Fibroblast of mammary gland (primary cell): ENCODE measurements at regions not wholly inside any gene's neighbourhood (a gene's known extent, or its start where the extent isn't known, plus 50 kb on each side); places are given as distances from the start of the nearest gene placed in this dataset.

Experiments
- DNase-seq: peaks from one replicate; pipeline ENCODE4 v3.0.0-alpha.2; 2010; ENCODE audit warnings: low read depth
- H3K4me3 ChIP-seq: 2 replicates; pipeline ENCODE4 v1.5.1; 2011; ENCODE audit warnings: low read depth, mild to moderate bottlenecking, low read length, moderate library complexity; ENCODE audit not compliant: control insufficient read depth
- TF ChIP-seq, protein P1 (sequence below): conservative IDR thresholded peaks from 2 replicates; pipeline ENCODE4 v1.5.1; 2011; ENCODE audit warnings: low read depth, low read length, inconsistent platforms; ENCODE audit not compliant: control insufficient read depth, insufficient read depth

GRCh38 chr3:124425972-124426371, 304.3 kb upstream of the UMPS start:
- DNase-seq = no peak
- no peak overlapping the region for H3K4me3 ChIP-seq
- TF ChIP-seq, protein P1, sequence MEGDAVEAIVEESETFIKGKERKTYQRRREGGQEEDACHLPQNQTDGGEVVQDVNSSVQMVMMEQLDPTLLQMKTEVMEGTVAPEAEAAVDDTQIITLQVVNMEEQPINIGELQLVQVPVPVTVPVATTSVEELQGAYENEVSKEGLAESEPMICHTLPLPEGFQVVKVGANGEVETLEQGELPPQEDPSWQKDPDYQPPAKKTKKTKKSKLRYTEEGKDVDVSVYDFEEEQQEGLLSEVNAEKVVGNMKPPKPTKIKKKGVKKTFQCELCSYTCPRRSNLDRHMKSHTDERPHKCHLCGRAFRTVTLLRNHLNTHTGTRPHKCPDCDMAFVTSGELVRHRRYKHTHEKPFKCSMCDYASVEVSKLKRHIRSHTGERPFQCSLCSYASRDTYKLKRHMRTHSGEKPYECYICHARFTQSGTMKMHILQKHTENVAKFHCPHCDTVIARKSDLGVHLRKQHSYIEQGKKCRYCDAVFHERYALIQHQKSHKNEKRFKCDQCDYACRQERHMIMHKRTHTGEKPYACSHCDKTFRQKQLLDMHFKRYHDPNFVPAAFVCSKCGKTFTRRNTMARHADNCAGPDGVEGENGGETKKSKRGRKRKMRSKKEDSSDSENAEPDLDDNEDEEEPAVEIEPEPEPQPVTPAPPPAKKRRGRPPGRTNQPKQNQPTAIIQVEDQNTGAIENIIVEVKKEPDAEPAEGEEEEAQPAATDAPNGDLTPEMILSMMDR = no peak

- DNase-seq = no peak
- TF ChIP-seq, protein P1 = no peak
- no peak overlapping the region for H3K4me3 ChIP-seq
These were observed 301.7 kb upstream of the UMPS start for GRCh38 chr3:124428372-124429128.

DNA sequence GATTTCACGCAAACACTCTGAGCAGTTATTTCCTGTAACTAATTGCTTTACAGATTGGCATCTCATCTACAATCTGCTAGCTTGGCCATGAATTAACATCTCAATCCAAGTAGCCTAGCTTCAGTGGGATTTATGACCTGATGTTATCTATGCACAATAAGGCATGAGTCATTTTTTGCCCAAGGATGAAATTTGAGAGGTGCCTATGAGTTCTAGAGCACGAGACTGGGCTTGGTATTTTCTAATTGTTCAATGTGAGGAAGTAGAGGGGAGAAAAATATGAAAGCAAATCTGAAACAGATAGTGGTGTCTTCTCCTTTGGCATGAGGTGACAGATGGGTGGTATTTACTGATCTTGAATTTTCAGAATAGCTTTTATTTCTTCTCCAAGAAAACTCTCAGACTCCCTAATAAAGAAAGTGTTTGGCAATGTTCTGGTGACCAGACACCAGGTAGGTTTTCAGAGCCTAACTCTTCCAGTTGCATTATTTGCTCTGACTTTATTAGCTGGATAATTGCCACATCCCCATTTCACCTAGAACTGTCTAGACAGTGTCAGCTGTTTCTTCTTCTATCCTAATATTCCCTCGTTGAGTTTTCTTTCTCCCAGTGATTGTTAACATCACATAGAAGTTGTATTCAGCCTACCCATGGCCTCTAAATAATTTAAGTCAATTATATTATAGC, 301.0 kb upstream of the UMPS start:
- TF ChIP-seq, protein P1 = no peak
- DNase-seq = peak; percentile 25
- no peak overlapping the region for H3K4me3 ChIP-seq

DNA sequence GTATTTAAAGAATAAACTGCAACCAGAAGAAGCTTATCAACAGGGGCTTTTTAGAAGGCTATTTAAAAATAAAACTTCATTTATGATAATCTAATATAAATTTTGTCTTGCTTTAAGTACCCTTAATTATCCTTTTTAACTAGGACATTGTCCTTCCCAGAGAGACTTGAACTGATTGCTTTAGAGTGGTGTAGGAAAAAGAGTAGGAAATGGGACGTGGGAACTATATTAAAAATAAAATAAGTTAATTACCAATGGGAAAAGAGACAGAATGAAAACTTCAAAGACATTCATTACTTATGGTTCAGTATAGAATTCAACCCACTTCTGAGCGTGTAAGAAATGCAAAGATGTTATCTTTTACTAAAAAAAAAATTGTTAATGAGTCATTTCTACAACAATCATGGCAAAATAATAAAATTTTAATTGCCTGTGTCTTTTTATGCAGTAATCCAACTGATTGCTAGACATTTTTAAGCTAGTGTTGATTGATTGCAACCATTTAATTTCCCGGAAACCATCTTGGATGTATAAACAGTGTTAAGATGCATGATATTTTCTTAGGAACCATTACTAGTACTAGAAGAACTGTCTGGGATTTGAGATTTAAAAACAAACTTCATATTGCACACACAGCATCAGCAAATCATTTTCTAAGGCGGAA, 298.8 kb upstream of the UMPS start:
- H3K4me3 ChIP-seq = no peak overlapping the region
- TF ChIP-seq, protein P1 = no peak
- DNase-seq = no peak

DNA sequence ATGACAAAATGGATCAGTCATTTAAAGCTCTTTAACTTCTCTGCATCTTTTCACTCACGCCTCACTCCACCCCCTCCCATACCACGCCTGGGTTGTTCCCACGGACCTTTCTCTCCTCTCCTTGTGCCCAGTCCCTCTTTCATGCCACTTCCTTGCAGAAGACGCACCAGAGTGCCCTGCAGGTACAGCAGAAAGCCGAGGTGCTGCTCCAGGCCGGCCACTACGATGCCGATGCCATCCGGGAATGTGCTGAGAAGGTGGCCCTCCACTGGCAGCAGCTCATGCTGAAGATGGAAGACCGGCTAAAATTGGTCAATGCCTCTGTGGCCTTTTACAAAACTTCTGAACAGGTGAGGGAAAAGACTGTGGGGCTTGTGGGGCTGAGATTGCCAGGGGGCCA, 296.1 kb upstream of the UMPS start:
- DNase-seq = no peak
- H3K4me3 ChIP-seq = no peak overlapping the region
- TF ChIP-seq, protein P1 = no peak

GRCh38 chr3:124435467-124435866, 294.8 kb upstream of the UMPS start:
- no peak for DNase-seq
- TF ChIP-seq, protein P1 = no peak
- no peak overlapping the region for H3K4me3 ChIP-seq
